ENCODE measurements at regions not wholly inside any gene's neighbourhood (a gene's known extent, or its start where the extent isn't known, plus 50 kb on each side); places are given as distances from the start of the nearest gene placed in this dataset.
A peak's percentile ranks its signal among the peaks of the same experiment; 100 is the strongest.

DNA sequence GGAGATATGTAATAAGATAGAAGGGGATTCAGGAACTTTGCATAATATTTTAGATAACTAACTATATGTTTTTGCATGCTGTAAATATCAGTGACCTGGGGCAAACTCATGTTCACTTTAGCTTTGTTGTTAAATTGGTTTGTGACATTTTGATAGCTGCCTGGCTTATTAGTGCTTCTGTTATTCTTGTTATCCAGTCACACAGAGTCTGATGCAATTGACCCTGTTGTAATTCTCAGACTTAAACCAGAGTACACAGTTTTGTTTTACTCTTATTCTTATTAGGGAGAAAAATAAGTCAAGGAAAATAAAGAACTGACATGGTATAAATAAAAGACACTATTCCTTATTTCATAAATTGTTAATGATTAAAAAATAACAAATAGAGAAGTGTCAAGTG is 516.7 kb upstream of the SLIT2 start (continued):
- TF ChIP-seq CTCF (IDR thresholded peaks at IDR 0.05) (no peak), TEAD4 (IDR thresholded peaks at IDR 0.05; ENCODE audit: borderline replicate concordance, insufficient read depth) (no peak), EZH2phosphoT487 (IDR thresholded peaks at IDR 0.05; ENCODE audit: borderline replicate concordance, low read depth) (no peak), FOXJ3 (CRISPR knock-in tag; IDR thresholded peaks at IDR 0.05) (no peak), SIN3A (IDR thresholded peaks at IDR 0.05; ENCODE audit: borderline replicate concordance, low read depth, low read length) (no peak)
- TF ChIP-seq, protein P1, sequence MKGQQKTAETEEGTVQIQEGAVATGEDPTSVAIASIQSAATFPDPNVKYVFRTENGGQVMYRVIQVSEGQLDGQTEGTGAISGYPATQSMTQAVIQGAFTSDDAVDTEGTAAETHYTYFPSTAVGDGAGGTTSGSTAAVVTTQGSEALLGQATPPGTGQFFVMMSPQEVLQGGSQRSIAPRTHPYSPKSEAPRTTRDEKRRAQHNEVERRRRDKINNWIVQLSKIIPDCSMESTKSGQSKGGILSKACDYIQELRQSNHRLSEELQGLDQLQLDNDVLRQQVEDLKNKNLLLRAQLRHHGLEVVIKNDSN (IDR thresholded peaks at IDR 0.05; ENCODE audit: borderline replicate concordance, low read depth): no peak

DNA sequence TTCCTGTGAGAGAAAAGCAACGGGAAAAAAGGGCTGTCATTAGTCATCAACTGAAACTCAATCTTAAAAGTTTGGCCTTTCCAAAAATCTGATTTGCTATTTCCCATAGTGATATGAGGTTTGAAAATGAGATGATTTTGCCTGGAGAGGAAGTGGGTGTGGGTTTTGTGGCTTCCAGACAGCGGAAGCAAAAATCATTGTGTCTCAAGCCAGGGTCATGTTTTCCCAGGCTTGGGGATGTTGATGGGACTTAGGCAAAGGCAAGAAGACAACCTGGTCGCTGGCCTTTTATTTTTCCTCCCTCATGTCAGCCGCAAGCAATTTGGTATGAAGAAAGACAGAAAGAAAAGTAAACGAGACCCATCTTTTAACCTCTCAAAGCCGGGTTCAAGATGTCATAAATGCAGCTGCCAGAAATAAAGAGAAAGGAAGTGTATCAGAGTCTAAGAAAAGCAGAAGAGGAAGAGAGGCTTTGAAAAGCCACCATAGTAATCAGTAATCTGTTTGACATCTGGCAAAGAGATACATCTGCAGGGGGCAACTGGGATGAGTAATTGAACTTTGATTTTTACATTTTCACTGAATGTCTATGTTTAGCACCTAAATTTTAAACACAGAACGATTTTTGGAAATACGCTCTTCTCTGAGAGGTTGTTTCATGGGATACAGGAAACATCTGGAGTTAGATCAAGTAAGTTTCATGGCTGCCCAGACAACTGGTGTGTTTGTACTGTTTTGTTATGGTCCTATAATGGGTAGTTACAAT is 521.6 kb upstream of the SLIT2 start:
- TF ChIP-seq, protein P2, sequence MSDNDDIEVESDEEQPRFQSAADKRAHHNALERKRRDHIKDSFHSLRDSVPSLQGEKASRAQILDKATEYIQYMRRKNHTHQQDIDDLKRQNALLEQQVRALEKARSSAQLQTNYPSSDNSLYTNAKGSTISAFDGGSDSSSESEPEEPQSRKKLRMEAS (IDR thresholded peaks at IDR 0.05; ENCODE audit: low read depth): no peak
- no peak for TF ChIP-seq TEAD4 (IDR thresholded peaks at IDR 0.05; ENCODE audit: borderline replicate concordance, insufficient read depth)
- TF ChIP-seq RAD21 (IDR thresholded peaks at IDR 0.05; ENCODE audit: low read length): no peak
- ChIA-PET CTCF (no interaction called here), POLR2A (no interaction called here)
- no peaks in the 10 kb centered on the region for H3K27me3 ChIP-seq (ENCODE audit: insufficient read depth)
- H3F3A ChIP-seq (replicated peaks; ENCODE audit: insufficient read depth): no peaks in the 10 kb centered on the region
- peak overlapping the region in 1 of 2 experiments; percentile 50; a peak in 1 of 4 replicates for H3K27ac ChIP-seq (ENCODE audit: low read depth in 2 of 2, low read length in 1 of 2)
- no peaks in the 10 kb centered on the region for H3K36me3 ChIP-seq (replicated peaks in 1 of 2; ENCODE audit: control insufficient read depth in 1 of 2, insufficient read depth in 2 of 2, low read length in 1 of 2)
- H3K9ac ChIP-seq: no peak overlapping the region
- H3K4me2 ChIP-seq: no peak overlapping the region
- no peaks in the 10 kb centered on the region for H3K79me2 ChIP-seq (ENCODE audit: insufficient read depth)
- WGBS (ENCODE audit: low lambda C conversion rate): 53% methylated on average over 8 of the region's 8 CpGs
- no peak for DNase-seq
- no peaks in the 10 kb centered on the region for H3K9me2 ChIP-seq
- peak overlapping the region; percentile 26; the same call in 1 of the 2 replicates for H2AFZ ChIP-seq (ENCODE audit: low read depth)
- H3K4me3 ChIP-seq (ENCODE audit: low read depth in 2 of 2, low read length in 1 of 2): 0 out of 4 replicates have a peak overlapping the region, but pooled peaks of 1 of the 2 experiments have one; percentile 1
- no peaks in the 10 kb centered on the region for H4K20me1 ChIP-seq (ENCODE audit: insufficient read depth)
- no peaks in the 10 kb centered on the region for H3K9me3 ChIP-seq
- no peaks in the 10 kb centered on the region for H3K4me1 ChIP-seq (ENCODE audit: control insufficient read depth in 1 of 2, insufficient read depth in 2 of 2, low read depth in 1 of 2, low read length in 1 of 2)

GRCh38 chr4:19728773-19729172 is 522.9 kb upstream of the SLIT2 start:
- H3K27me3 ChIP-seq (ENCODE audit: insufficient read depth): no peaks in the 10 kb centered on the region
- no peak overlapping the region for H3K4me2 ChIP-seq
- TF ChIP-seq YY1 (IDR thresholded peaks at IDR 0.05; ENCODE audit: low read depth): no peak
- TF ChIP-seq GATA2 (CRISPR knock-in tag; IDR thresholded peaks at IDR 0.05): no peak
- TF ChIP-seq FOXJ3 (CRISPR knock-in tag; IDR thresholded peaks at IDR 0.05): no peak
- no peak for TF ChIP-seq CHD2 (IDR thresholded peaks at IDR 0.05; ENCODE audit: low read length, partially characterized antibody)
- no peak for TF ChIP-seq EZH2phosphoT487 (IDR thresholded peaks at IDR 0.05; ENCODE audit: borderline replicate concordance, low read depth)
- TF ChIP-seq FOXM1 (IDR thresholded peaks at IDR 0.05; ENCODE audit: low read depth): no peak
- TF ChIP-seq MEF2A (IDR thresholded peaks at IDR 0.05; ENCODE audit: borderline replicate concordance, low read depth): no peak
- TF ChIP-seq, protein P3, sequence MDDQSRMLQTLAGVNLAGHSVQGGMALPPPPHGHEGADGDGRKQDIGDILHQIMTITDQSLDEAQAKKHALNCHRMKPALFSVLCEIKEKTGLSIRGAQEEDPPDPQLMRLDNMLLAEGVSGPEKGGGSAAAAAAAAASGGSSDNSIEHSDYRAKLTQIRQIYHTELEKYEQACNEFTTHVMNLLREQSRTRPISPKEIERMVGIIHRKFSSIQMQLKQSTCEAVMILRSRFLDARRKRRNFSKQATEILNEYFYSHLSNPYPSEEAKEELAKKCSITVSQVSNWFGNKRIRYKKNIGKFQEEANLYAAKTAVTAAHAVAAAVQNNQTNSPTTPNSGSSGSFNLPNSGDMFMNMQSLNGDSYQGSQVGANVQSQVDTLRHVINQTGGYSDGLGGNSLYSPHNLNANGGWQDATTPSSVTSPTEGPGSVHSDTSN (IDR thresholded peaks at IDR 0.05): no peak
- TF ChIP-seq TCF12 (IDR thresholded peaks at IDR 0.05): no peak
- no peak for TF ChIP-seq RXRA (IDR thresholded peaks at IDR 0.05; ENCODE audit: borderline replicate concordance, low read depth)
- no peak for TF ChIP-seq EP300 (IDR thresholded peaks at IDR 0.05; ENCODE audit: borderline replicate concordance in 1 of 2, low read depth in 1 of 2, low read length in 1 of 2)
- TF ChIP-seq RFX5 (IDR thresholded peaks at IDR 0.05; ENCODE audit: low read length): no peak
- TF ChIP-seq IRF3 (IDR thresholded peaks at IDR 0.05; ENCODE audit: low read depth, low read length): no peak
- TF ChIP-seq RCOR1 (IDR thresholded peaks at IDR 0.05; ENCODE audit: low read length): no peak
- DNase-seq: no peak
- ChIA-PET CTCF (no interaction called here), POLR2A (no interaction called here)
- H3K4me1 ChIP-seq (ENCODE audit: control insufficient read depth in 1 of 2, insufficient read depth in 2 of 2, low read depth in 1 of 2, low read length in 1 of 2): no peaks in the 10 kb centered on the region
- no peaks in the 10 kb centered on the region for H3K36me3 ChIP-seq (replicated peaks in 1 of 2; ENCODE audit: control insufficient read depth in 1 of 2, insufficient read depth in 2 of 2, low read length in 1 of 2)
- H2AFZ ChIP-seq (ENCODE audit: low read depth): no peak overlapping the region
- H3F3A ChIP-seq (replicated peaks; ENCODE audit: insufficient read depth): no peaks in the 10 kb centered on the region
- 73% methylated on average over 1 of the region's 1 CpG for WGBS (ENCODE audit: low lambda C conversion rate)
- no peaks in the 10 kb centered on the region for H3K79me2 ChIP-seq (ENCODE audit: insufficient read depth)
- no peak overlapping the region for H3K9ac ChIP-seq
- H3K27ac ChIP-seq (ENCODE audit: low read depth in 2 of 2, low read length in 1 of 2): no peak overlapping the region
- no peaks in the 10 kb centered on the region for H3K9me3 ChIP-seq
- no peak overlapping the region for H3K4me3 ChIP-seq (ENCODE audit: low read depth in 2 of 2, low read length in 1 of 2)
- H3K9me2 ChIP-seq: no peaks in the 10 kb centered on the region
- H4K20me1 ChIP-seq (ENCODE audit: insufficient read depth): no peaks in the 10 kb centered on the region

All from SK-N-SH (cell line).